A673 (cell line): ENCODE measurements at regions not wholly inside any gene's neighbourhood (a gene's known extent, or its start where the extent isn't known, plus 50 kb on each side); places are given as distances from the start of the nearest gene placed in this dataset.

Source experiments
- BruUV-seq: library from RNA; stranded (reverse); fragments of 400-500 nt; replicated peaks from 2 replicates; lab custom pipeline; 2021; lab: Mats Ljungman, UMichigan
- CTCF ChIA-PET: fragments of 300-600 bp; sonication (Branson Sonifier 250); formaldehyde crosslinking; loops from one replicate; lab custom pipeline; 2022; ENCODE audit warnings: antibody characterized with exemption; lab: Charles Lee
- POLR2A ChIA-PET: fragments of 300-600 bp; sonication (Branson Sonifier 250); formaldehyde crosslinking; loops from one replicate; lab custom pipeline; 2022; ENCODE audit warnings: antibody characterized with exemption; ENCODE audit not compliant: low non-redundant PET; lab: Charles Lee
- DNase-seq: peaks from one replicate; pipeline ENCODE4 v3.0.0-alpha.2; 2015; ENCODE audit warnings: low spot score
- H3K27ac ChIP-seq: fragments of 200-600 bp; sonication (generic); 2 replicates; pipeline ENCODE4 v1.5.1; 2016; ENCODE audit warnings: mixed run types, low read depth, mild to moderate bottlenecking, mixed read lengths, antibody characterized with exemption, low read length; ENCODE audit not compliant: poor library complexity, severe bottlenecking
- H3K27me3 ChIP-seq: fragments of 200-600 bp; sonication (generic); replicated peaks from 2 replicates; pipeline ENCODE4 v1.6.1; 2017; ENCODE audit warnings: mixed run types, low read depth, mild to moderate bottlenecking, mixed read lengths, antibody characterized with exemption, low read length; ENCODE audit not compliant: insufficient read depth, poor library complexity
- H3K36me3 ChIP-seq: fragments of 200-600 bp; sonication (generic); 2 replicates; pipeline ENCODE4 v1.6.1; 2016; ENCODE audit warnings: mixed run types, mild to moderate bottlenecking, mixed read lengths, antibody characterized with exemption, low read length; ENCODE audit not compliant: insufficient read depth, poor library complexity, severe bottlenecking
- H3K4me1 ChIP-seq: fragments of 200-600 bp; sonication (generic); 2 replicates; pipeline ENCODE4 v1.6.1; 2017; ENCODE audit warnings: mixed run types, mild to moderate bottlenecking, mixed read lengths, antibody characterized with exemption, low read length; ENCODE audit not compliant: insufficient read depth, poor library complexity, severe bottlenecking
- H3K4me3 ChIP-seq: fragments of 200-600 bp; sonication (generic); 2 replicates; pipeline ENCODE4 v1.5.1; 2016; ENCODE audit warnings: low read depth, mixed run types, mild to moderate bottlenecking, mixed read lengths, low read length; ENCODE audit not compliant: poor library complexity, severe bottlenecking
- H3K9me3 ChIP-seq: fragments of 200-600 bp; sonication (generic); 2 replicates; pipeline ENCODE4 v1.6.1; 2016; ENCODE audit warnings: mixed run types, low read depth, mild to moderate bottlenecking, mixed read lengths, antibody characterized with exemption, low read length; ENCODE audit not compliant: poor library complexity, severe bottlenecking
- CTCF ChIP-seq: fragments of 300-800, 200-600 bp; sonication (generic); conservative IDR thresholded peaks from 2 replicates; pipeline ENCODE4 v1.5.1; 2017; ENCODE audit warnings: low read depth, mild to moderate bottlenecking, antibody characterized with exemption, low read length, moderate library complexity, mixed read lengths
- EZH2 ChIP-seq: fragments of 200-600 bp; sonication (generic); IDR thresholded peaks from 2 replicates; pipeline ENCODE4 v1.6.1; 2017; ENCODE audit warnings: borderline replicate concordance, low read depth, mild to moderate bottlenecking, mixed read lengths, antibody characterized with exemption, low read length; ENCODE audit not compliant: poor library complexity, severe bottlenecking
- intact Hi-C: fragments of 100-400 bp; cut with micrococcal nuclease; formaldehyde crosslinking; loops from one replicate; pipeline ENCODE4 v1.10.0; 2022; ENCODE audit not compliant: unreplicated experiment

- ChIA-PET CTCF (no interaction called here), POLR2A (no interaction called here)
- H3K27ac ChIP-seq = no peak overlapping the region
- TF ChIP-seq CTCF (no peak), EZH2 (no peak)
- no TSS peak for BruUV-seq
- DNase-seq = no peak
- H3K36me3 ChIP-seq = no peaks in the 10 kb centered on the region
- peaks cover 56% of the 10 kb centered on the region for H3K27me3 ChIP-seq
- H3K9me3 ChIP-seq = no peaks in the 10 kb centered on the region
- no peaks in the 10 kb centered on the region for H3K4me1 ChIP-seq
- H3K4me3 ChIP-seq = no peak overlapping the region
- intact Hi-C loops = no loop called here
Observed at GRCh38 chr7:21044384-21044783, 257.7 kb upstream of the SP8 start.

- intact Hi-C loops = no loop called here
- Histone ChIP-seq H3K4me3 (no peak overlapping the region), H3K36me3 (no peaks in the 10 kb centered on the region), H3K4me1 (no peaks in the 10 kb centered on the region), H3K9me3 (no peaks in the 10 kb centered on the region), H3K27ac (no peak overlapping the region), H3K27me3 (peaks cover 62% of the 10 kb centered on the region)
- ChIA-PET POLR2A (no interaction called here), CTCF (no interaction called here)
- DNase-seq = no peak
- TF ChIP-seq EZH2 (no peak), CTCF (no peak)
- BruUV-seq = no TSS peak
Observed at GRCh38 chr7:21044913-21045568, 258.4 kb upstream of the SP8 start.

GRCh38 chr7:21051865-21052264 is 265.2 kb upstream of the SP8 start:
- BruUV-seq = no TSS peak
- peaks cover 26% of the 10 kb centered on the region for H3K27me3 ChIP-seq
- no peaks in the 10 kb centered on the region for H3K36me3 ChIP-seq
- intact Hi-C loops = no loop called here
- no peak overlapping the region for H3K4me3 ChIP-seq
- CTCF ChIA-PET = no interaction called here
- H3K27ac ChIP-seq = no peak overlapping the region
- POLR2A ChIA-PET = no interaction called here
- TF ChIP-seq EZH2 (no peak), CTCF (no peak)
- no peaks in the 10 kb centered on the region for H3K9me3 ChIP-seq
- no peak for DNase-seq
- no peaks in the 10 kb centered on the region for H3K4me1 ChIP-seq
